Lung (tissue), 11 donors: ENCODE measurements at regions not wholly inside any gene's neighbourhood (a gene's known extent, or its start where the extent isn't known, plus 50 kb on each side); places are given as distances from the start of the nearest gene placed in this dataset.

Experiments
- ATAC-seq: fragments of 200-7000 bp; cut with Tn5 transposase; one replicate; pipeline ENCODE4 v1.9.1; 2020; ENCODE audit warnings: moderate number of reproducible peaks; ENCODE audit not compliant: insufficient read depth, low FRiP score
- DNase-seq, 3 donors: peaks; one replicate each; pipeline ENCODE4 v3.0.0-alpha.2; 2013 to 2017
- H3K27ac ChIP-seq, 2 donors: one replicate each; pipeline ENCODE4 v1.5.1; 2013; ENCODE audit warnings: mild to moderate bottlenecking in 2 of 2, moderate library complexity in 2 of 2, control low read depth in 1 of 2, inconsistent platforms in 1 of 2, low read depth in 1 of 2, low read length in 1 of 2
- H3K27me3 ChIP-seq, 3 donors: one replicate each; pipeline ENCODE4 v1.5.1; 2013; ENCODE audit warnings: low read length in 2 of 3; ENCODE audit not compliant: control insufficient read depth in 3 of 3, insufficient read depth in 3 of 3
- H3K36me3 ChIP-seq, 4 donors: one replicate each; pipeline ENCODE4 v1.5.1; 2013; ENCODE audit warnings: low read length in 4 of 4, mild to moderate bottlenecking in 1 of 4, moderate library complexity in 1 of 4; ENCODE audit not compliant: control insufficient read depth in 4 of 4, insufficient read depth in 4 of 4
- H3K4me1 ChIP-seq, 5 donors: one replicate each; pipeline ENCODE4 v1.5.1; 2013; ENCODE audit warnings: low read length in 5 of 5, mild to moderate bottlenecking in 2 of 5, moderate library complexity in 1 of 5; ENCODE audit not compliant: control insufficient read depth in 5 of 5, insufficient read depth in 5 of 5
- H3K4me3 ChIP-seq: one replicate; pipeline ENCODE4 v1.5.1; 2013; ENCODE audit warnings: mild to moderate bottlenecking, control low read depth, moderate library complexity
- H3K9ac ChIP-seq, 2 donors: one replicate each; pipeline ENCODE4 v1.5.1; 2013; ENCODE audit warnings: low read length in 2 of 2, control low read depth in 1 of 2; ENCODE audit not compliant: insufficient read depth in 1 of 2
- H3K9me3 ChIP-seq, 4 donors: one replicate each; pipeline ENCODE4 v1.5.1; 2013; ENCODE audit warnings: low read length in 3 of 4, mild to moderate bottlenecking in 1 of 4, moderate library complexity in 1 of 4; ENCODE audit not compliant: control insufficient read depth in 4 of 4, insufficient read depth in 3 of 4
- WGBS, 2 donors: extraction: QIAGEN DNeasy Blood & Tissue Kit; methylation state at CpG; one replicate each; pipeline ENCODE4 v1.1.7; 2013; 5-methylcytosine and 5-hydroxymethylcytosine counted together
- TF ChIP-seq, protein P1 (sequence below): IDR thresholded peaks from 2 replicates; pipeline ENCODE4 v1.5.1; 2012; ENCODE audit warnings: mild to moderate bottlenecking; ENCODE audit errors: control extremely low read depth, extremely low read depth
- donor health status: control.
- donor health status: control.
- donor health status: Bipolar disorder and iron deficiency.
- donor health status: healthy.
- donor health status: DM: yes; HTN: yes; CAD: no.

DNA sequence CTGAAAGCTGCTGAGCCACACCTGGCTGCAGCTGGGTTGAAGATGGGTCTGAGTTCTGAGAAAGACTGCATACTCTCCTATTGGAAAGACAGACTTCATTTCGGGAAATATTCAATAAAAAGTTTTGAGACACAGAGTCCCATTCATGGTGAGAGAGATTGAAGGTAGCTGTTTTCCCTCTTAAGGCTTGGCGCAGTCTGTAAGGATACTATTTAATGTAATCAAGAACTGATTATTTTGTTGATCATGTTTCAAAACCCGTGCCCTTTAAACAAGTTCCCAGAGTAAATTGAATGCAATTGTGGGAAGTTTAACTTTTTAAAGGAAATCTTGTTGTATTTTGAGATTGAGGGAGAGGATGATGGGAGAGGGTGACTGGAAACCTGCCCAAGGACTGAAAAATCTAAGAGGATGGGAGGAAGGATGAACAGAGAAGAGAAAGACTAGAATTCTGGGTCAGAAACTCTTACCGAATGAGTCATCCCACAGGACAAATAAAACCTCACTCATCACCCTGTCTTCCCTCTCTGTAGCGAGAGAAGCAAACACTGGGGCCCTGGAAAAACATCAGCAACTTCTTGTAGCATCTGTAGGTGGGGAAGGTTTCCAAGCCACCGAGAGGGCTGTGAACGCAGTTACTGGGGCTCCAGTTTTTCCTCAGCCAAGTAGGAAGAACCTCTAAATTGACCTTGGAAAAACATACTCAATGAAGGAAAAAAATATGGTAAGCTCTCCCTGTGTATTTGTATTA lies 193.2 kb upstream of the TPRG1 start:
- peaks cover 0 to 29% (median 2%) of the 10 kb centered on the region in 5 donors for H3K4me1 ChIP-seq
- H3K27me3 ChIP-seq, result no peaks in the 10 kb centered on the region
- WGBS, 2 donors, result 63 to 79% methylated on average over 7 of the region's 7 CpGs
- DNase-seq (peak; percentile 16 to 87 (median 69)), ATAC-seq (peak; percentile 28)
- no peak overlapping the region for H3K9ac ChIP-seq
- H3K36me3 ChIP-seq, result no peaks in the 10 kb centered on the region
- TF ChIP-seq, protein P1, sequence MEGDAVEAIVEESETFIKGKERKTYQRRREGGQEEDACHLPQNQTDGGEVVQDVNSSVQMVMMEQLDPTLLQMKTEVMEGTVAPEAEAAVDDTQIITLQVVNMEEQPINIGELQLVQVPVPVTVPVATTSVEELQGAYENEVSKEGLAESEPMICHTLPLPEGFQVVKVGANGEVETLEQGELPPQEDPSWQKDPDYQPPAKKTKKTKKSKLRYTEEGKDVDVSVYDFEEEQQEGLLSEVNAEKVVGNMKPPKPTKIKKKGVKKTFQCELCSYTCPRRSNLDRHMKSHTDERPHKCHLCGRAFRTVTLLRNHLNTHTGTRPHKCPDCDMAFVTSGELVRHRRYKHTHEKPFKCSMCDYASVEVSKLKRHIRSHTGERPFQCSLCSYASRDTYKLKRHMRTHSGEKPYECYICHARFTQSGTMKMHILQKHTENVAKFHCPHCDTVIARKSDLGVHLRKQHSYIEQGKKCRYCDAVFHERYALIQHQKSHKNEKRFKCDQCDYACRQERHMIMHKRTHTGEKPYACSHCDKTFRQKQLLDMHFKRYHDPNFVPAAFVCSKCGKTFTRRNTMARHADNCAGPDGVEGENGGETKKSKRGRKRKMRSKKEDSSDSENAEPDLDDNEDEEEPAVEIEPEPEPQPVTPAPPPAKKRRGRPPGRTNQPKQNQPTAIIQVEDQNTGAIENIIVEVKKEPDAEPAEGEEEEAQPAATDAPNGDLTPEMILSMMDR, result no peak
- H3K9me3 ChIP-seq, result no peaks in the 10 kb centered on the region
- peak overlapping the region in 1 of 2 donors; percentile 6 for H3K27ac ChIP-seq
- H3K4me3 ChIP-seq, result no peak overlapping the region

DNA sequence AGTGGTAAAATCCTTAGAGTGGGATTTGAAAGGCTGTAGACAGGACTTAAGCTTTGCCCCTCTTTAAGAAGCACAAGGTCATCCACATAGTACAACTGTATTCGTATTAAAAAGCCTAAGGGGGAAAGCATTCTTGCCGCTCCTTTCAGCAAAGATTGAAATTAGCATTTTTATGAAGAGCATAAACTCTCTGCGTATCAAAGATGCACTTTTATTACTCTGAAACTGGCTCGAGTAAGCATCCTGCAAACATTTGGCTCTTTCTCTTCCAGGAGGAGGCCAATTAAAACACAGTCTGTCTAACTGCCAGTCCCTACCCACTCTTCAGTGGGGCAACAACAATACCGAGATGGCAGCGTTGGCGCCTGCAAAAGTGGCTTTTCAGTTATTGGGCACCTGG lies 192.5 kb upstream of the TPRG1 start:
- WGBS, 2 donors, result 87 to 95% methylated on average over 7 of the region's 7 CpGs
- Histone ChIP-seq H3K4me3 (no peak overlapping the region), H3K27ac (no peak overlapping the region), H3K9me3 (no peaks in the 10 kb centered on the region), H3K9ac (no peak overlapping the region), H3K36me3 (no peaks in the 10 kb centered on the region), H3K4me1 (peaks cover 0 to 29% (median 2%) of the 10 kb centered on the region in 5 donors), H3K27me3 (no peaks in the 10 kb centered on the region)
- no peak for ATAC-seq
- DNase-seq, result no peak
- TF ChIP-seq, protein P1, result no peak

DNA sequence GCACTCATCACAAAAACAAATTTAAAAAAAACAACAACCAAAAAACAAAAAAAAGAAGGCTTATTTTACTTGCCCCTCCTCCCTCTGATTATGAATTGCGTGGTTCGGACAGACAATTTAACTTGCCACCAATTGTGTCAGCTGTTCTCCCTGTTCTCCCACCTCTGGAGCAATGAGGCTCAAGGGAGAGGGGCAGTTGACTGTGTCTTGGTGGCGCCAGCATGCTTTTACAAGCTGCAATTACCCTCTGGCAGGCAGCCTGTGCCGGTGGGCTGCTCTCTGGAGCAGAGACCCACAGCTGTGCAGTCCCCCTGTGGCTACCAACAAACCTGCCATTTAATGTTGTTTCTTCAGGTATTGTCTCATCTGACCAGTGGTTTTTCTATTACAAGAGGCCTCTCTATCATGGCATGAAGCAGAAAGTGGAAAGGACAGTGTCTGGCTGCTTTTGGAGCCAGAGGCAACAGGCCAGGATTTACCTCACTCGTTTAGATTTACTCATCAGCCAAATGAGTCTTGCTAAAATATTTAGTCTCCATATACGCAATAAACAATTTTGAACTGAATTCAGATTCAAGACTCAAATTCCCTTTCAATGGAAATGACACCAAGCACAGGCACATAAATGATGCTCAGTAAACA lies 192.0 kb upstream of the TPRG1 start:
- Histone ChIP-seq H3K4me1 (peaks cover 0 to 29% (median 2%) of the 10 kb centered on the region in 5 donors), H3K27ac (peak overlapping the region in 1 of 2 donors; percentile 75), H3K9ac (no peak overlapping the region), H3K36me3 (no peaks in the 10 kb centered on the region), H3K27me3 (no peaks in the 10 kb centered on the region), H3K4me3 (no peak overlapping the region), H3K9me3 (no peaks in the 10 kb centered on the region)
- ATAC-seq (no peak), DNase-seq (no peak)
- TF ChIP-seq, protein P1, result no peak
- WGBS, 2 donors, result 84 to 85% methylated on average over 6 of the region's 6 CpGs
